ENCODE measurements at regions not wholly inside any gene's neighbourhood (a gene's known extent, or its start where the extent isn't known, plus 50 kb on each side); places are given as distances from the start of the nearest gene placed in this dataset.
"Not testable (repeated sequence)": the region's sequence is repeated elsewhere in the genome, so short reads cannot be mapped to it uniquely, and the experiment has no call there.

DNA sequence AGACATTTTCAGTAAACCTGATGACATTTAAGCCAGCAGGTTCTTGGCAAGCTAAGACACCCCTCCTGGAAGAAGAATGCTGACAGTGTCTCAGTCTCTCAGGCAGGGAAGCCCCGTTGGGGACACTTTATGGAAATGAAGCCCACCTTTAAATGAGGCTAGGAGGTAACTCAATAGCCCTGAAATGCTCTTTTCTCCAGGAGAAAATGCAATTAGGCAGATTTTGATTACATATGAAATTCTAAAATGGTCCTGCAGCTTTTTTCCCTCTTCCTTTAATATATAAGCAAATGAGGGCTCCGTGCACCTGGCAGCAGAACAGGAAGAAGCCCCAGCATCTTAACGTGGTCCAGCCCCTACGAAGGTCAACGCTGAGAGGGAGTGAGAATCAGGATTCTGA lies 65.8 kb upstream of the CHST15 start:
- no peak for DNase-seq

DNA sequence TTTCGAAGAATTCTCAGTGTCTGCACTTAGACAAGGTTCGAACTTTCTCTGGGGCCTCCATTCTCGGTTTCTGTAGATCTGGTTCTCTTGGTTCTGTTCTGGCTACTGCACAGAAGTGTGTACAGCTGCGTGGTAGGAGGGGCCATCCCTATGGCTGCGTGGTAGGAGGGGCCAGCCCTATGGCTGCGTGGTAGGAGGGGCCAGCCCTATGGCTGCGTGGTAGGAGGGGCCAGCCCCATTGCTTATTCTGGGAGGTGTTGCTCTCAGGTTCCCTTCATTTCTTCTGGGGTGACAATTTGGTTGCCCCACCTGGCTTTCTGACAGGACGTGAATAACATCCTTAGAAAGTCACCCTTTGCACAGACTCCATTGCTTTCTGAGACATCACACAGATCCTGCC lies 65.2 kb upstream of the CHST15 start:
- no peak for DNase-seq

DNA sequence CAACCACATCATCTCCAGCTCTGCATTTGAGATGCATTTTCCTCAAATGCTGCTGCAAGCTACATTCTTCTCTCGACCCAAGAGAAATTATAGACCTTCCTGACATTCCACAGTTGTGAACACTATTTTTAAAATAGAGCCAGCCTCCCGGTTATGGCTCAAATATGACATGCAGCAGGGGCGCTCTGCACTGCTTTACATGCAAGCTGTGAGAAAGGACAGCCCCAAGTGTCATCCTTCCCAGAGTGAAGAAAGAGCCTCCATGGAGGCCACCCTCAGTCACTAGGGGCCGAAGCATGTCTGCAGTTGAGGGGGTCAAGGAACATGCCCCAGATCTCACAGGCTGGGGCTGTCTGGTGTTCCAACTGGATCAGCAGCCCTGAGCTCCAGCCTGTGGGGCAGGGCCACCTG lies 63.9 kb upstream of the CHST15 start:
- no peak for DNase-seq

DNA sequence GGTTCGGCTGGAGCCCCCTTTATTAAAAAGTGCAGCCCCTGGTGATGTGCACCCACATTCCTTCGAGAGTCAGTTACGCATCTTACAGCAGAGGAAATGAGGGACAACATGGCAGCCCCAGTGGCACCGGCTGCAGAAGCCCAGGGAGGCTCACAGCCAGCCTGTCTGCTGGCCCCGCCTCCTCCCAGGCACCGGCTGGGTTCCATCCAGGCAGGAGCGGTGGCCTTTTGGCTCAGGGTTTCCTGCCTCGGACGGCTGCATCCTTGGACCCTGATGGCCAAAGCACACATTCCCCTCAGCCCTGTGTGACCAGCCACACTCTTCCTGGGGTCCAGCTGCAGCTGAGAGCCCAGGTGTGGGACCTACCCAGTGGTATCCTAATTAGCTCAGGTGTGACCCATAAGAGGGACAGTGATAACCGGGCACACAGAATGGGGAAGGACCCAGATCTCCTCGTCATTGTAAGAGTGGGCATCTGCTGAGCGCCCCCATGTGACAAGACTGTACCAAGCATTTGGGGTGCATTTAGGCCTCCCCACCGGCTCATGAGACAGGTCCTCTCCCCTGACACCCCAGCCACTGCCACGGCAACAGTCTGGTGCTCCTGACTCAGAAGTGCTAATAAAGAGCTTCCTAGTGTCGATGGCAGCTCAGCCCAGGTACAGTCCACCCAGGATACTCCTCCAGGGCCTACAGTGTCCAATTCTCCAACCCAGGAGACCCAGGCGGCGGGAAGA lies 63.3 kb upstream of the CHST15 start:
- no peak for DNase-seq

DNA sequence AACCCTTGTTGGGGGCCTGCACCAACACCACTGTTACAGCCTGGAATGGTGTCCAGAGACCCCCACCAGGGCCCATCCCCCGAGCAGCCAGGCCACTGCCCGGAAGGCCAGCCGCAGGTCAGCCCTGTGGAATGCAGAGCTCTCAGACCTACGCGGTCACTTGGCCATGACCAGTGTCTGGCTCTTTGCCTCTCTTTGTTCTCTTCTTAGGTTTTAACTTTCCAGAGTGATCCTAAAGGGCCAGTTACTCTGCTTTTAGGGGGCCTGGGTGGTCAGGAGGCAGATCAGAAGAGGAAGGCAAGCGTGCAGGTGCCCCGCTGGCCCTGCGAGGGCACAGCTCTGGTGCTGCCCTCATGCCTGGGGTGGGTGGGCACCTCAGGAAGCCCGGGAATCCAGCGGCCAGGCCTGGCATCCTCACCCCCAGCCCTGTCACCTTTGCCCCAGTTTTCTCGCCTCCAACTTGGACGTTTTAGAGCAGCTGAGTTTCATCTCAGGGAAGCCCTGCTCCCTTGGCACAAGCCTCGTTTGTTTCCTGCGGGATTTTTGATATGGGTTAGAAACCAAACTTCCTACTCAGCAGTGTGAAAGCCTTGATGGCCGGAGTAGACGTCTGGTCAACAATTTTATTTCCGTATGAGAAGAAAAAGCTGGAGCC lies 62.5 kb upstream of the CHST15 start:
- DNase-seq: no peak

DNA sequence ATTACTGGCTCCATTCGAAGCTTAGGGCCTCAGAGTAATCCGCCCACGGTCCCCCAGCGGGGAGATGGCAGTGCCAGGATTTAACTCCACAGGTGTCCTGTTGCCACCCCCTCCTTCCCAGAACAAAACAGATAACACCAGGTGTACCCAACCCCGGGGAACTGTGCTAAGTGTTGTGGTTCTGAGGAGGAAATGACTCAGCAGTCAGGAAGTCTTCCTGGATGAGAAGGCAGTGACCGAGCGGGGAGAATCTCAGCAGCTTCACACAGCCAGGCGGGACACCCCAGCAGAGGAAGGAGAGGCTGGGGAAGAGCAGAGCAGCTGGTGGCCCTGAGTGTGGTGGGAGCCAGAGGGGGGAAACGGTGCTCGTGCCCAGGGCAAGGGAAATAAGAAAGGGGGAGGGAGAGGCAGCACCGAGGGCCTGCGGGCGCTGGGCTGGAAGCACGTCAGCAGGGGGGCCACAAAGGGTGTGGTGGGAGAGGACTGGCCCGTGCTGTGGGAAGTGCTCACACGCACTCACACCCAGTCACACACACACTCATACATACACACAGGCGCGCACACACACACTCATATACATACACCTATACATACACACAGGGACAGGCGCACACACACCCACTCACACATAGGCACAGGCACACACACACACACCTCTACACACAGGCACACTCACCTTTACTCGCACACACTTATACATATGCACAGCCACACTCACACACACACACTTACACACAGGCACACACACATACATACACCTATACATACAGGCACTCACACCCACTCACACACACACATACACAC lies 59.8 kb upstream of the CHST15 start:
- peak; percentile 19 for DNase-seq

DNA sequence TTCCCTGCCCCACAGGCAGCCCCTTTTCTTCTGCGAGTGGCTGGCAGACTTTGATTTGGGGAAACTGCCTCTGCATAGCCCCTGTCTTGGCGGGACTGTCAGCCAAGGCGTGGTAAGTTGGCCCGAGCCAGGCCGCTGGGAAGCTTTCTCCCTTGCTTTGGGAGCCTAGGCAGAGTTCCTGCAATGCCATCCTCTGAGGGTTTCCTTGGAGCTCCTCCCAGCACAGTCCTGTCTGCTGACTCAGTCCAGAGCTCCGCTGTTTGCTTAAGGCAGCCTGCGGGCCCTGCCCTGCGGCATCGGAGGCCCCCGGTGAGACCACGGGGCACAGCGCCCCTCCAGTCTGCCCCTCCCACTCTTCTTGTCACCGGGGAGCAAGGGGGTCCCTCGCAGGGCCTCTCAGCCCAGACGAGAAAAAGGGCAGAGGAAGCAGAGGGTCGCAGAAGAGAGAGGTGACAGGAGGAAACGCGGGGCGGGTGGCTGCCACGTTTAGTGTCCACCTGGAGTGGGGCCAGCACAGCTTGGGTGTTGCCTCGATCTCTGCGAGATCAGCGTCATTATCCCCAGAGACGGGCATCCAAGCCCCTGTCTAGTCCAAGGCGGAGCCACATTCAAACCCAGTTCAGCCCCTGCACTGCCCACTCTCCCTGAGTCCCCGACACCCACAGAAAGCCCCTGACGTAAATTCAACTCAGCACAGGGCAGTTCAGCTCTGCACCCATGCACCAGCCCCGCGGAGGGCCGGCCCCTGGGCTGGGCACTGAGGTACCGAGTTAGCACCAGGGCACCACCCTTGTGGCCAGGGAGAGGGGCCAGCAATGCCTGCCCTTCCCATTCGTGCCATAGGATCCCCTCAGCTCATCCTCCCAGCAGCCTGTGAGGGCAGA lies 59.0 kb upstream of the CHST15 start:
- DNase-seq: no peak

DNA sequence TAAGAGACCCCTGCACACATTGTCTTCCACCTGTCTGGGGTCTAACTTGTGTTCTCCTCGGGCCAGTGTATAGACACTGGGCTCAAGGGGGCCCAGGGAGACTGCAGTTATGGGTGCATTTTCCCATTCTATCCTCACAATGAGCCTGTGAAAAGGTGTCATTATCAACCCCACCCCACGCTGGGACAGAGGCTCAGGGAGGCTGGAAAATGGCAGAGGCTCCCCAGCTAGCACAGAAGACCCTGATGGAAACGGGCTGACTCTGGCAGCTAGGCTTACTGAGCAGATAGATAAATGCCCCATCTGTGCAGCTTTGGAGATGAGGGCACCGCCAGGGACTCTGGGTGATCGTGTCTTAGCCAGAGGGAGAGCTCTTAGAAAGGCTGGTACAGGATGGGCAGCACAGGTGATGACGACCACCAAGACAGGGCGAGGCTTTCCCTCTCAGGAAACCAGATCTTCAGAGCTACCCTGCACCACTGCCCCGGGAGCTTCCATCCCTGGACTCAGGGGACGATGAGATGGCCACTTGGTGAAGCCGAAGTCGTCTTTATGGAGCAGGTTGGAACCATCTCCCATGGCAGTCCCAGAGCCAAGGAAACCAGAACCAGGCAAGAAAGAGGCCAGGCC lies 58.2 kb upstream of the CHST15 start:
- DNase-seq: no peak

DNA sequence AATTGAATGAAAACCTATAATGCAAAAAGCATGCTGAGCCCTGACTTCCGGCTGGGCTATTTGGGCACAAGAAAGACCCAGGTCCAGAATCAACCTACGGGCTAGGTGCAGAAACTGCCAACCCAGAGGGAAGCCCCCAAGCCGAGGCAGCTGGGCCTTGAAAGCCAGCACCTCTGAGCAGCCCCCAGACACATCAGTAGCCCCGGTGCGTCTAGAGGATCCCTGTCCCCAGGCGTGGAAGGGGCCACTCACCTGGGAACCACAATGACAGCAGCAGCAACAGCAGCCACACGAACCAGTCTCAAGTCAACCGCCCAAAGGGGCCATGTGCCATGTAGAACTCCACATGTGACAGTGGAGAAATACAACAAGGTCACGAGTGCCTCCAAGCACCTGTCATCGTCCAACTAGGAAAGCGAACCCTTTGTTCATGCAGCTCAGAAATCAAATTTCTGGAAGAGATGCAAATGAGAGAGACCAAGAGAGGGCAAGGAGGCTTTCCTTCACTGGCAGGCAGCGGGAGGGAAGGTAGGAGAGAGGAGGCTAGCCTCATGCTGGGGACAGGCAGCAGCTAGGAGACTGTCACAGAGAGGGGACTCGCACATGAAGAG lies 57.5 kb upstream of the CHST15 start:
- no peak for DNase-seq

DNA sequence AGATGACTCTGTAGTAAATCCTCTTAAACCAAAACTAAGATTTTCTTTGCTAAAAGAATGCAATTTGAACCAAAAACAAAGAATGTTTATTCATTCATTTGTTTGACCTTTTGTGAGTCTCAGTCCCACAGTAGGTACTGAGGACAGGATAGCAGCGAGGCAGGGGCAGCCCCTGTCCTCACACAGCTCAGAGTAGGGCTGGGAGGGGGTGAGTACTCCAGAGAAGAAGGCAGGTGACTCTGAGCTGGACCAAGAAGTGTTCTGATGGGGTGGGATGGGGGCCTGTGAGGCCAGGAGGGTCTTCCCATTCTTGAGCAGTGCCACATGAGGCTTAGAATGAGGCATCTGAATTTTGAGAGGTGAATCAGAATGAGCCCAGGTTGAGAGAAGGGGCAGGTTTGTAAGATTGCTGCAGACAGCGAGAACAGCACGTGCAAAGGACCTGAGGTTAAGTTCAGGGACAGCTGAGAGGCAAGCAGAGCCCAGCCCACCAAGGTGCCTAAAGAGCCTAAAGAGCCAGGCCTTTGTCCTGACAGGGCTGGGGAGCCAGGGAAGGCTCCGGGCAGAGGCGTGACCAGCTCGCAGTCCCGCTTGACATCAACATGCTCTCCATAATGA lies 56.9 kb upstream of the CHST15 start:
- no peak for DNase-seq

DNA sequence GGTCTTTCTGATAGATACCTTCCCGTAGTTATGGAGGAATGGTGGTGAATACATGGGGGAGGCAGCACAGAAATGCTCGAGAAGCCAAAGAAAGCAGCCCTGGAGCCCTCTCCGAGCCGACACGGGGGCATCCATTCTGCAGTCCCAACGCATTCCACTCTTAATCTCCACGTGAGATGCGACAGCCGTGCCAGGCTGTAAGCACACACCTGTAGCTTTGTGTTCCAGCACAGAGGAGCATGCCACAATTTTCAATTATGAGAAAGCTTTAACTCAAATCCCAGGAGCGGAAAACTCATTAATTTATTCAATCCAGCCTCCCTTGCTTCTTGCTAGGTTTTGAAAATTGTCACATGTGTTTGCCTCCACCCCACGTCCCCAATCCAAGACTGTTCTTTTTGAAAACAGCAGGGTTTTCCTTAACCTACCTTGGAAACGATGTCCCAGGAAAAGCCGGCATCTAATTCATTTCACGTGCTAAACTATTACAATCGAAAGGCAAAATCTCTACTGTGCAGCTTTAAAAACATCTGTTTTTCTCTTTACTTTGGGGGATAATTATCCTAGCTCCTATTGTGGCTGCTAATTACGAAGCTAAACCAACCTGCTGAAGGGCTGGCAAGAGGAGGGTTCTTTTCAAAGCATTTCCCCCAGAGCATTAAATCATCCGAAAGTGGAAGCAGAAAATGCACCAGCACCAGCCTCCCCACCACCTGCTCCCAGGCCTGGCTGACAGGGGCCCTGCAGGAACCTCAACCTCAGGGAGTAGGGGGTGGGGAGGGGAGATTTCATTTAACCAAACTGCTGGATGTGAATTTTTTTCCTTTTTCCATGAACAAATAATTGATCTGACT lies 56.0 kb upstream of the CHST15 start:
- peak; percentile 79 for DNase-seq

DNA sequence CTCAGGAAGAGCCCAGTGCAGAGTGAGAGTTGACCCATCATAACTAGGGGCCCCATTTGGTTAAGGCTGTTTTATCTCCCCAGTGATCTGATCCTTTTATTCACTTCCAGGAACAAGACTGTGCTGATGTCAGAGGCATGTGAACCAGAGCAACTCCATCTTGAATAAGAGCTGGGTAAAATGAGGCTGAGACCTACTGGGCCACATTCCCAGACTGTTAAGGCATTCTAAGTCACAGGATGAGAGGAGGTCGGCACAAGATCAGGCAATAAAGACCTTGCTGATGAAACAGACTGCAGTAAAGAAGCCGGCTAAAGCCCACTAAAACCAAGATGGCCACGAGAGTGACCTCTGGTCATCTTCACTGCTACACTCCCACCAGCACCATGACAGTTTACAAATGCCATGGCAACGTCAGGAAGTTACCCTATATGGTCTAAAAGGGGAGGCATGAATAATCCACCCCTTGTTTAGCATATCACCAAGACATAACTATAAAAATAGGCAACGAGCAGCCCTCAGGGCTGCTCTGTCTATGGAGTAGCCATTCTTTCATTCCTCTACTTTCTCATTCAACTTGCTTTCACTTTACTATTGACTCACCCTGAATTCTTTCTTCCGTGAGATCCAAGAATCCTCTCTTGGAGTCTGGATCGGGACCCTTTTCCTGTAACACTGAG lies 55.3 kb upstream of the CHST15 start:
- not testable (repeated sequence) for DNase-seq

DNA sequence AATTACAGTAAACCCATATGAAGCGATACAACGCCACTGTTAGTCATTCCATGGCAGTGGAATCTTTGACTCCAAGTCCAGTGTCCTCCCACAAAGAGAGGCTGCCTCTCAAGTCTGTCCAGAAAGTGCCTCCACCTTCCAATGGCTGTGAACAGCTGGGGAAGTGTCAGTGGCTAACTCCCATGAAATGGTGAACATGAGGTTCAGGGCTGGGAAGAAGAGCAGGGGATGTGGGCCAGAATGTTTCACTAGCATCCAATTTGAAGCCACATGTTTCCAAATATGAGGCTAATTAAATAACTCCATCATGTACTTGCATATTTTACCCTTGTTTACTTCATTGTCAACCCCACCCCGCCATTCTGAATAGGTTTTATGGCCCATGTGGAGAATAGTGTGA lies 53.1 kb upstream of the CHST15 start:
- no peak for DNase-seq

DNA sequence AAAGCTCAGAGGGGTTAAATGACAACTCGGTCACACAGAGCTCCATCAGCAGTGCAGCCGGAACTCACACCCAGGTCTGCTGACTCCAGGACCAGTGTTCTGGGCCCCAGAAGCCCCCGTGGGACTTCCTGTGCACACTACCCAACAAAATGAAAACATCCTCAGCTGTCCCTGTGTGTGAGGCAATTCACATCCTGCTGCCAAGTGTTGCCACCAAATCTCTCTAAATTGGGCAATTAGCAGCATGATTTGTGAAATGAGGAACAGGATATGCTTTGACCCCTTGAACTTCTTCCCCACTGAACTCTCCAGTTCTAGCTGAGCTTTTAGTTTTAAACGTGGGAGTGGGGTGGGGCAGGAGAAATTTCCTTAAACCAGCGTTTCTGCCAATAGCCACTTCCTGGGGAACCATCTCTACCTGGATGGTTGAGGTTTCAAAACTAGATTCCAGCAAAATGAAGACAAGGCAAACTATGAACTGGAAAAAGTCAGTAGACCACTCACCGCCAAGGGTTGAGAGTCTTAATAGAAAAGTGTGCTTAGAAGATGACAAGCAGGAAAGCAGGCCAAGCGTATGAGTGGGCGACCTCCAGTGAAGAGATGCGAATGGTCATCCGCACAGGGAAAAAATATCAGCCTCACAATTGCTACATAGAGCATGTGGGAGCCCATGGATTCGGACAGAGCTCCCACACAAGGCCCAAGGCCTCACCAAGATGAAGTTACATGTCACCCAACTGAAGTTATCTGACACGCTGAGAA lies 51.9 kb upstream of the CHST15 start:
- no peak for DNase-seq

DNA sequence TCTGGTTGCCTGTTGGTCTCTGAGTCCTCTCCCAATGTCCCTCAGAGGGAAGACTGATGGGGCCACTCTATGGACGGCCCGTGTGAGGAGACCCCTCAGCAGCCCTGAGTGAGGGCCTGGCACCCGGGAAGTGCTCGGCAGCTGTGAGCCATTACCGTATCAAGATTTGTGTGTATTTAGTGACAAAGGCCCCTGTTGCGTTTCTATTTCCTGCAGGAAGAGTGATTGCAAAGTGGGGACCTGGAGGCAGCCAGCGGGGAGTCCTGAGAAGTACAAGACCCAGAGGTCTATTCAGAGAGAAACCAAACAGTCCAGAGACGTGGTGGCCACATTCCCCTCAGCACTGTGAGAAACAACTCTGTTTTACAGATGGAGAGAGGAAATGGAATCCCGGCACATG lies 51.1 kb upstream of the CHST15 start:
- DNase-seq: no peak

DNA sequence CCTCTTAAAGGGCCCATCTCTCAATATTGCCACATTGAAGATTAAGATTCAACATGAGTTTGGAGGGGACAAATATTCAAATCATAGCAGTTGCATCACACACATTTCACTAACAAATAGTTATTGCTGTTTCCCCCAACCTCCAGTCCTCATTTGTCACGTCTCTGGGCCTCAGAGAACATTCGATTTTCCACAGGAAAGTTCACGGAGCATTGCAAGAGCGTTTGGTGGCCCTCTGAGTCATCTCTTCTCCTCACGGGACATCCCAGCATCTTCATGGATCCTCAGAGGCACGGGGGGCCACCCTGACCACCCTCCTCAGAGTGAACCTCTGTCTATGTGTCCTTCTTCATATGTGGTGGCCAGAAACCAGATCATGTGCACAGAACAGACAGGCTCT lies 50.3 kb upstream of the CHST15 start:
- no peak for DNase-seq

Measured in NCI-H1092 treated with DMSO at 0.1 percent for 48 hours (cell line).